Nucleus accumbens (tissue), 56 donors: ENCODE measurements at regions not wholly inside any gene's neighbourhood (a gene's known extent, or its start where the extent isn't known, plus 50 kb on each side); places are given as distances from the start of the nearest gene placed in this dataset.

Experiments
- DNase-seq, 56 donors: peaks; one replicate each; lab custom pipeline; 2025; lab: John Stamatoyannopoulos, UW

GRCh38 chr5:2575871-2576270 is 175.6 kb downstream of the IRX2 start:
- DNase-seq, result no peak

GRCh38 chr5:2575292-2575691 is 176.2 kb downstream of the IRX2 start:
- no peak for DNase-seq

GRCh38 chr5:2574155-2574554 is 177.3 kb downstream of the IRX2 start:
- no peak for DNase-seq

DNA sequence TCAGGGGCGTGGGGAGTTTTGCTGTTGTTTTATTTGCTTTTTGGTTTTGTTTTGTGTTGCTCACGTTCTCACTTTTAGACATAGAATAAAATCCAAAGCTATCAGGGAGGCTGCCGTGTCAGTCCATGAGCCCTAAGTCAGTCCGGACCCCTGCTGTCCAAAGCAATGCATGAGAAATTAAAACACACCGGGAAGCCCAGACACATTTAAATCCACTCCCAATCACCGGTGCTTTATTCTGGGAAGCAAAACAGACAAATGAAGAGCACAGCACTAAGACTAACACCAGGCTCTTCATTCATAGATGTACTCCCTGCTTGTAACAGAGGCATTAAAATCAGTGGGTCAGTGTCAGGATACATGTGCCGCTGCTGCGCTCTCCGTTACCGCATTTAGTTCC is 180.9 kb downstream of the IRX2 start:
- DNase-seq, result no peak

- no peak for DNase-seq
Measured at GRCh38 chr5:2569774-2570542, 181.5 kb downstream of the IRX2 start.

DNA sequence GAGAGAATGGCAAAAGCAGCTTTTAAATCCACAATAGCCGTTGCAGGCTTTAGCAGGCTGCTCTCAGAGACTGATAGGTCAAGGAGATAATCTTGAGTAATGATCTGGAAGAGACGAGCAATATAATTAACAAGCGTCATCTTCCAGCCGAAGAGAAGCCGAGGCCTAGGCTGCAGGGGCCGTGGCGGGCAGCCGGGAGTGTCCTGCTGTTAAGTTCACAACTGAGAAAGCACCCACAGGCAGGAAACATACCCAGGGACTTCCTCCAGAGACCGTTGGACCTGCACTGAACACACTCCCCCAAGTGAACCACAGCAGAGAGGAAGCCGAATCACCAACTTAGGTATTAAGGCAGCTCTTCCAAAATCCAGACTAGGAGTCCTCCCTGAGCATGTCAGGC is 182.3 kb downstream of the IRX2 start:
- DNase-seq, result no peak

GRCh38 chr5:2566284-2566683 is 185.2 kb downstream of the IRX2 start:
- no peak for DNase-seq

DNA sequence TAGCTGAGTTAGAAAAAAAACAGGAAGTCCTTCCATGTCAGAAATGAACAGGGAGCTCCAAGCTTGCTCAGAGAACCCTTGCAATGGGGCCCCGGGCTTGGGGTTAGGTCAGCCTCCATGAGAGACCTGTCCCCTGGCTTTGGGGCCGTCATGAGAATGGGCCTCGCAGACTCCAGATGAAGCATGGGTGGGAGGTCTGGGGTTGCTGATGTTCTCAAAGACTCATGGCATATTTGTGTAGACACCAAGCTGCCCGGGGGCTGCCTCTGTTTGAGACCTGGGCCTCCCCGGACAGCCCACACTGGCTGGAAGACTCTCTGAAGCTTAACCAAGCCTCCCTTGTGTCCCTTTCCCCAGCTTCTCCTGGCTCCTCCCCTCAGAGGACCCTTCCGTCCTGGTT is 186.3 kb downstream of the IRX2 start:
- DNase-seq, result no peak

DNA sequence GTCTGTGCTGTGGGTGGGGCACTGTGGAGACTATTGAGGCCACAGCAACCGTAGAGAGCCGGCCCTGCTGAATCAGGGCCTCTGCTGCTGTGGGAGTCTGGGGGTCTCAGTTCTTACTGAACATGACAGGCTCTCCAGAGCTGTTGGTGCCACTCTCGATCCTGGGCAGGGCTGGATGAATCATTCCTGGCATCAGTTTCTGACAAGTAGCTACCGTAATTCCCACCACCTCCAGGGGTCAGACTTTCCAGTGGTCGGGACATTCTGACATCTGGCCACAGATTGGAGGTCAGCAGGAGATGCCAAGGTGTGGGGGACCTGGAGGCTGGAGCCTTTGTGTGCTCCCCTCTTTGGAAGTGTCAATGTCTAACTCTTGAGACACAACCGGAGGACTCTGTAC is 188.4 kb downstream of the IRX2 start:
- no peak for DNase-seq

DNA sequence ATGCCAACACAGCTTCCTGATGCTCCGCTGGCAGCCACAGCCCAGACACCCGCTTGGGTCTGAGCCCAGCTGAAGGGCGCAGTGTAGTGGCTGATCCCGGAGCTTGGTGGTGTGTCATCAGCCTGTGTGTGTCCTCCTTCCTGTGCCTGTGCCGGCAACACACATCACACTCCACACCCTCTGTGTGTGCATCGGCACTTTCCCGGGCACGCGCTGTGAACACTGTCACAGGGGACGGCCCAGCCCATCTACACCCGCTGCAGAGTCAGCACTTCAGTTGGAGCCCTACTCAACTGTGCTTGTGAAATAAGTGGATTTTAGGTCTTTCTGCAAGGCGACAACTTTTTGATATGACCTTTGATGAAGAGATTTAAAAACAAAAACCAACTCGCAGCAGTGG is 189.4 kb downstream of the IRX2 start:
- DNase-seq, result no peak

DNA sequence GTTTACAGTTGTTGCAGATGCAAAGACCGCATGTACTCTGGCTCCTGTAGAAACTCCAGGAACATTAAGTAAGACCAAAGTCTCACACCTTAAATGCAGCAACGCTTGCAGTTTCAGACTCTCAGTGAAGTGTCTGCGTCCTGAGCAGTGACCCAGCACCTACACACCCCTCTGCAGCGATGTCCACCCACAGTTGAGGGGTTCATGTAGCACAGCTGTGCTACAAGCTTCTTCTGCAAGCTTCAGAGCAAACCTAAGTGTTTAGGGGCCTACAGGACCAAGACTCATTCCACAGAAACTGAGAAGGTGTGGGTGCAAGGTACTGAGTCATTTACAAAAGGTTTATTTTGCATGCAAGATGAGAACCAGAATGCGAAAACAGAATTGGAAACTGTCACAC is 191.0 kb downstream of the IRX2 start:
- DNase-seq, result no peak

- DNase-seq, result no peak
Measured at GRCh38 chr5:2557435-2557834, 194.0 kb downstream of the IRX2 start.

DNA sequence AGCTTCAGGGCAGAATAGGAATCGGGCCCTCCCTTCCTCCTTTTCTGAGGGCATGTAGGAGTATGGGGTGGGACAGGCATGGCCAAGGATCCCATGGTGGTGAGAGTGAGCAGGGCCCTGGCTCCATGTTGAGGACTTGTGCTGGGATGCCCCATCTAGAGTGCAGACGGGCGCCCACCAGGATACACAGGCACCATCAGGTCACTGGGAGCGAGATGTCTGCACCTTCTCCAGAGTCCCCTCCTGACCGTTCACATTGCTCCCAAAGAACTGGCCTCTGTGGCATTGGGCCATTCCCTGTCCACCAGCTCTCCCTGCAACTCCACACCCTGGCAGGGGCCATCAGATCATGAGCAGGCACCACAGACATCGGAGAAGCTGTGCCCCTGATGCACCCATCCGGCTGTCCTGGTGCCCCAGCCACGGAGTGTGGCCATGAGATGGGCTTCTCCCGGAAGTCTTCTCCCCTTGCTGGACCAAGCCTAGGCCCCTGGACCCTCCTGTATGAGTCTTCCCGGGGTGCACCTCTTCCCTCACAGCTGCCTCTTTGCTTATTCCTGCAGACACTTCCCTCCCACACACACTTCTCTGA is 195.0 kb downstream of the IRX2 start:
- no peak for DNase-seq

- DNase-seq, result no peak
Measured at GRCh38 chr5:2553611-2554010, 197.9 kb downstream of the IRX2 start.

DNA sequence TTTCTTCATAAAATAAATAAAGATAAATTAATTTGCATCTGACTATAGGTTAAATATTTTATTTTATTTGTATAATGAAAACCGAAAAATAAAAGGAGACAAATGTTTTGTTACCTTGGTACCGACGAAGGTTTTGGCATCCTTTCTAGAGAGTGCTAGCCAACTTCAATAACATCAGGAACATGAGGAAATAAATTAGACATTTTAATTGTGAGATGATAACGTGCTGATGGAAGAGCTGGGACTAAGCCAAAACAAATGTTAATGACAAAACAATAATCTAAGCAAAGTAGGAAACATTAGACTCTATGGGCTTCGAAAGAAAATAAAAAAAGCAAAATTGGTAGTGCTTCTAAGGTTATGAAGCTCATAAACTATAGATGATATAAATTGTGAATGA is 201.0 kb downstream of the IRX2 start:
- DNase-seq, result no peak

DNA sequence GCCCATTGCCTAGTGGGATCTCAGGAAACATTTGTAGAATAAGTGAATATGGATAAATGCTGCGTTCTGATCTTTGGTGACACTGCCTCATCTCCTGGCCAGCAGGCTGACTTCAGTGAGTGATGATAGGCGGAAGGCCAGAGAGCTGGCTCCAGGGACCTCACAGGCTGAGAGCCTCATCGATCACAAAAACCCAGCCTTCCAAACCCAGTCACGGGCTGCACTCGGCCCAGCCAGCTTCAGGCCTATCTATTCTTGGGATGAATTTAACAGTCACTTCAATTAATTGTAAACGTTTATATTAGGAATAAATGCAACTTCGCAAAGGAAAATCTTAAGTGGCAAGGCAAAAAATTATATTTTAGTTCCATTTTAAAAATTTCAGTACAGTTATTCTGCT is 201.6 kb downstream of the IRX2 start:
- no peak for DNase-seq

DNA sequence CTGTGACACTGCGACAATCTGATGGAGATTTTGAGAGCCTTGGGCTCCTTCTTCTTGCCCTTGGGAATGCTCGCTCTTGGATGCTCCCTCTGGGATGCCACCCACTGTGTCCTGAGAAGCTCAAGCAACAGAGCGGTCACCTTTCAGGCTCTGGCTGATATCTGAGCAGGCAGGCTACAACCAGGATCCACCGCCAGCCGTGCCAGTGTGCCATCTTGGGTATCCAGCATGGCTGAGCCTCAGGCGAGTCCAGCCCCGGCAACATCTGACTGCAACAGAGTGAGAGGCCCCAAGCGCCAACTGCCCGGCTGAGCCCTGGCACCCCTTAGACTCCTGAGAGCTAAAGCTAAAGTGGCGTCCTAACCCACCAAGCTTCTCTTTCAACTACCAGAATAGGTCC is 202.1 kb downstream of the IRX2 start:
- DNase-seq, result no peak

- DNase-seq, result no peak
Measured at GRCh38 chr5:2546938-2547337, 204.5 kb downstream of the IRX2 start.

DNA sequence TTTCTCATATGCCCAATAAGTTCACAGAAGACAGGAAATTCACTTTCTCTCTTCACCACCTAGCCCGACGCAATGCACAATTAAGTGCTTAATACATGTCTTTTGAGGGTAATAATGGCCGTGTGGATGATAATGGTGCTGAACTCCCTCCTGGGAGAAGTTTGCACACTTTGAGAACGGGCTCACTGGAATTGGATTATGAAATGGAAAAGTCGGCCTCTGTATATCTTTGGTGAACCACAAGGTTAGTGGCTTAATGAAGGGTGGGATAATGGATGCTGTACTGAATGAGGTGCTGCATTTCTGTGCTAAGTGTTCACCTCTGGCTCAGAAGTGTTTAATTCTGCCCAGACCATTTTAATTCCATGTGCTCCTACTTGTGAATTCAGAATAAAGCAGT is 207.5 kb downstream of the IRX2 start:
- DNase-seq, result no peak

- DNase-seq, result no peak
Measured at GRCh38 chr5:2542821-2543220, 208.7 kb downstream of the IRX2 start.

GRCh38 chr5:2542026-2542425 is 209.5 kb downstream of the IRX2 start:
- no peak for DNase-seq

GRCh38 chr5:2538169-2538568 is 213.3 kb downstream of the IRX2 start:
- DNase-seq, result no peak
